ENCODE measurements at regions not wholly inside any gene's neighbourhood (a gene's known extent, or its start where the extent isn't known, plus 50 kb on each side); places are given as distances from the start of the nearest gene placed in this dataset.

DNA sequence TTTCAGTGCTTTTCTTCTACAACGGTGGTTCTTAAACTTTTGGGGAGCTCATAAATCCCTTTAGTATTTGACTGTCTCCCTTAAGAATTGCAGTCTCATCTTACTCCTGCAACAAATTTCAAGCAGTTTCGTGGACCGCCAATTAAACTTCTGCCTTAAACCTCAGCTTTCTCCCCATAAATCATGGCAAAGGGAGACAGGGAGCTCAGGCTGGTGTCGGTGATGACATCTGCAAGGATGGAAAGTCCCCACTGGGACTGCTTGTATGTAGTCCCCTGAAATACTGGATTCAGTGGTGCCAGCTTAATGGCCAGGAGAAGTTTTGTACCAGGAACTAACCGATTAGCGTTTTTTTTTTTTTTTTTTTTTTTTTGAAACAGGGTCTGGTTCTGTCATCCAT, 148.7 kb upstream of the ITGA6 start:
- TF ChIP-seq CTCF (IDR thresholded peaks at IDR 0.05) (no peak), POLR2A (IDR thresholded peaks at IDR 0.05) (no peak), EP300 (IDR thresholded peaks at IDR 0.05) (no peak), POLR2AphosphoS5 (IDR thresholded peaks at IDR 0.05) (no peak)
